H1 (cell line): ENCODE measurements at regions not wholly inside any gene's neighbourhood (a gene's known extent, or its start where the extent isn't known, plus 50 kb on each side); places are given as distances from the start of the nearest gene placed in this dataset.

Experiments
- BACH1 ChIP-seq: IDR thresholded peaks from 2 replicates; pipeline ENCODE4 v1.6.1; 2012; ENCODE audit warnings: low read length, improper control_type of control experiment
- BCL11A ChIP-seq, 2 experiments: IDR thresholded peaks; one replicate each; pipeline ENCODE4 v1.6.1; 2011; ENCODE audit warnings: low read depth in 2 of 2, low read length in 2 of 2, mild to moderate bottlenecking in 2 of 2
- BRCA1 ChIP-seq: IDR thresholded peaks from 2 replicates; pipeline ENCODE4 v1.6.1; 2012; ENCODE audit warnings: low read depth, low read length, improper control_type of control experiment
- EP300 ChIP-seq, 2 experiments: IDR thresholded peaks; 1 replicate in 1 of 2; 2 replicates in 1 of 2; pipeline ENCODE4 v1.6.1; 2011 to 2012; ENCODE audit warnings: low read depth in 2 of 2, low read length in 2 of 2, mild to moderate bottlenecking in 2 of 2, borderline replicate concordance in 1 of 2, inconsistent platforms in 1 of 2, moderate library complexity in 1 of 2
- HDAC2 ChIP-seq, 2 experiments: fragments of 300-600 bp in 1 of 2; sonication (generic) in 1 of 2; IDR thresholded peaks; 2 replicates each; pipeline ENCODE4 v1.6.1; 2011 to 2012; ENCODE audit warnings: low read depth in 2 of 2, low read length in 2 of 2, mild to moderate bottlenecking in 2 of 2, moderate library complexity in 2 of 2, borderline replicate concordance in 1 of 2, inconsistent platforms in 1 of 2
- JUND ChIP-seq: IDR thresholded peaks from 2 replicates; pipeline ENCODE4 v1.6.1; 2011; ENCODE audit warnings: mild to moderate bottlenecking, improper control_type of control experiment, low read length
- POLR2A ChIP-seq, 2 experiments: IDR thresholded peaks; 1 replicate in 1 of 2; 2 replicates in 1 of 2; pipeline ENCODE4 v1.6.1; 2011; ENCODE audit warnings: low read depth in 2 of 2, low read length in 2 of 2, mild to moderate bottlenecking in 2 of 2; ENCODE audit errors: control extremely low read depth in 1 of 2
- POLR2AphosphoS5 ChIP-seq: IDR thresholded peaks from 2 replicates; pipeline ENCODE4 v1.6.1; 2011; ENCODE audit warnings: low read depth, low read length
- RAD21 ChIP-seq, 2 experiments: IDR thresholded peaks in 1 of 2; conservative IDR thresholded peaks in 1 of 2; 2 replicates each; pipeline ENCODE4 v1.6.1; 2011; ENCODE audit warnings: low read depth in 2 of 2, low read length in 2 of 2, improper control_type of control experiment in 1 of 2, inconsistent platforms in 1 of 2, mild to moderate bottlenecking in 1 of 2, moderate library complexity in 1 of 2
- SP2 ChIP-seq: IDR thresholded peaks from 2 replicates; pipeline ENCODE4 v1.6.1; 2012; ENCODE audit warnings: mild to moderate bottlenecking, low read length, inconsistent platforms
- TF ChIP-seq, protein P1 (sequence below), 3 experiments: IDR thresholded peaks; 1 replicate in 2 of 3; 2 replicates in 1 of 3; pipeline versions ENCODE4 v1.5.1 to v1.6.1; 2011; ENCODE audit warnings: low read length in 3 of 3, mild to moderate bottlenecking in 3 of 3, inconsistent platforms in 2 of 3, low read depth in 1 of 3, moderate library complexity in 1 of 3; ENCODE audit not compliant: insufficient read depth in 1 of 3; ENCODE audit errors: control extremely low read depth in 1 of 3
- TF ChIP-seq, protein P2 (sequence below): IDR thresholded peaks from 2 replicates; pipeline ENCODE4 v1.6.1; 2011; ENCODE audit warnings: low read depth, mild to moderate bottlenecking, low read length; ENCODE audit not compliant: insufficient read depth

DNA sequence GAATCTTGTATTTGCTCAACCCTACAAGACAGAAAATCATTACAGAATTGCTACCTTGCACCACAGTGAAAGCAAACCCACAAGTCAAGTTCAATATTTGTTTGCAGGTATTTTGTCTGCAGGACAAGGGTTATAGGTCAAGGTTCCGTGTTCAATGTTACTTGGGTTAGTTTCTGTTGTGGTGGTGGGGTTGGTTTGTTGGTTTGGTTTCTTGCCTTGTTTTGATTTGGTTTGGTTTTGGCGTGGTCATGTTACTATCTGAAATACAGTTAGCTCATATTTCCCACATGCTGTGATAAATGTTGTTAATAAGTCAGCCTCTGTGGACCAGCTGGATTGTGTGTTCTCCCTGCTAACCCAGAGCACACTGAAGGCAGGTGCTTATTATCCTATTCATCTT, 75.6 kb upstream of the INSIG1 start:
- no peak for TF ChIP-seq POLR2A (IDR thresholded peaks at IDR 0.05; ENCODE audit: control extremely low read depth in 1 of 2, low read depth in 2 of 2, low read length in 2 of 2)
- TF ChIP-seq, protein P1, sequence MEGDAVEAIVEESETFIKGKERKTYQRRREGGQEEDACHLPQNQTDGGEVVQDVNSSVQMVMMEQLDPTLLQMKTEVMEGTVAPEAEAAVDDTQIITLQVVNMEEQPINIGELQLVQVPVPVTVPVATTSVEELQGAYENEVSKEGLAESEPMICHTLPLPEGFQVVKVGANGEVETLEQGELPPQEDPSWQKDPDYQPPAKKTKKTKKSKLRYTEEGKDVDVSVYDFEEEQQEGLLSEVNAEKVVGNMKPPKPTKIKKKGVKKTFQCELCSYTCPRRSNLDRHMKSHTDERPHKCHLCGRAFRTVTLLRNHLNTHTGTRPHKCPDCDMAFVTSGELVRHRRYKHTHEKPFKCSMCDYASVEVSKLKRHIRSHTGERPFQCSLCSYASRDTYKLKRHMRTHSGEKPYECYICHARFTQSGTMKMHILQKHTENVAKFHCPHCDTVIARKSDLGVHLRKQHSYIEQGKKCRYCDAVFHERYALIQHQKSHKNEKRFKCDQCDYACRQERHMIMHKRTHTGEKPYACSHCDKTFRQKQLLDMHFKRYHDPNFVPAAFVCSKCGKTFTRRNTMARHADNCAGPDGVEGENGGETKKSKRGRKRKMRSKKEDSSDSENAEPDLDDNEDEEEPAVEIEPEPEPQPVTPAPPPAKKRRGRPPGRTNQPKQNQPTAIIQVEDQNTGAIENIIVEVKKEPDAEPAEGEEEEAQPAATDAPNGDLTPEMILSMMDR (IDR thresholded peaks at IDR 0.05; ENCODE audit: control extremely low read depth in 1 of 3, insufficient read depth in 1 of 3, low read depth in 1 of 3, low read length in 3 of 3) = no peak
- TF ChIP-seq RAD21 (IDR thresholded peaks at IDR 0.05 in 1 of 2, conservative IDR thresholded peaks at IDR 0.05 in 1 of 2; ENCODE audit: low read depth in 2 of 2, low read length in 2 of 2) = no peak
- TF ChIP-seq, protein P2, sequence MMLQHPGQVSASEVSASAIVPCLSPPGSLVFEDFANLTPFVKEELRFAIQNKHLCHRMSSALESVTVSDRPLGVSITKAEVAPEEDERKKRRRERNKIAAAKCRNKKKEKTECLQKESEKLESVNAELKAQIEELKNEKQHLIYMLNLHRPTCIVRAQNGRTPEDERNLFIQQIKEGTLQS = no peak
- no peak for TF ChIP-seq BACH1
- TF ChIP-seq JUND = no peak
- no peak for TF ChIP-seq HDAC2 (IDR thresholded peaks at IDR 0.05; ENCODE audit: borderline replicate concordance in 1 of 2, low read depth in 2 of 2, low read length in 2 of 2)
- no peak for TF ChIP-seq BRCA1
- TF ChIP-seq SP2 = no peak
- TF ChIP-seq EP300 (IDR thresholded peaks at IDR 0.05; ENCODE audit: borderline replicate concordance in 1 of 2, low read depth in 2 of 2, low read length in 2 of 2) = no peak
- TF ChIP-seq POLR2AphosphoS5 = no peak
- no peak for TF ChIP-seq BCL11A (IDR thresholded peaks at IDR 0.05; ENCODE audit: low read depth in 2 of 2, low read length in 2 of 2)
